Effector memory CD8-positive, alpha-beta T cell (primary cell): ENCODE measurements at regions not wholly inside any gene's neighbourhood (a gene's known extent, or its start where the extent isn't known, plus 50 kb on each side); places are given as distances from the start of the nearest gene placed in this dataset.

ENCODE experiments used
- ATAC-seq: fragments of 150-1000 bp; cut with Tn5 transposase; replicated peaks from 2 replicates; pipeline ENCODE4 v1.10.0; 2021; ENCODE audit warnings: mild to moderate bottlenecking, moderate library complexity
- DNase-seq, 3 experiments: peaks; one replicate each; pipeline ENCODE4 v3.0.0; 2021
- H3K27ac Mint-ChIP-seq, 2 donors: one replicate each; pipeline ENCODE4 v1.8.0; 2022; ENCODE audit warnings: mild to moderate bottlenecking in 2 of 2, mixed read lengths in 2 of 2, moderate library complexity in 2 of 2
- H3K27me3 Mint-ChIP-seq, 2 donors: one replicate each; pipeline ENCODE4 v1.8.0; 2022; ENCODE audit warnings: mixed read lengths in 2 of 2
- H3K36me3 Mint-ChIP-seq: one replicate; pipeline ENCODE4 v1.8.0; 2022; ENCODE audit warnings: mild to moderate bottlenecking, moderate library complexity, mixed read lengths; ENCODE audit not compliant: insufficient read depth
- H3K4me1 Mint-ChIP-seq, 2 donors: one replicate each; pipeline ENCODE4 v1.8.0; 2022; ENCODE audit warnings: low read depth in 2 of 2, mixed read lengths in 2 of 2
- H3K4me3 Mint-ChIP-seq, 2 donors: one replicate each; pipeline ENCODE4 v1.8.0; 2022; ENCODE audit warnings: mild to moderate bottlenecking in 2 of 2, mixed read lengths in 2 of 2, moderate library complexity in 2 of 2
- H3K9me3 Mint-ChIP-seq, 2 donors: one replicate each; pipeline ENCODE4 v1.8.0; 2022; ENCODE audit warnings: mixed read lengths in 2 of 2

DNA sequence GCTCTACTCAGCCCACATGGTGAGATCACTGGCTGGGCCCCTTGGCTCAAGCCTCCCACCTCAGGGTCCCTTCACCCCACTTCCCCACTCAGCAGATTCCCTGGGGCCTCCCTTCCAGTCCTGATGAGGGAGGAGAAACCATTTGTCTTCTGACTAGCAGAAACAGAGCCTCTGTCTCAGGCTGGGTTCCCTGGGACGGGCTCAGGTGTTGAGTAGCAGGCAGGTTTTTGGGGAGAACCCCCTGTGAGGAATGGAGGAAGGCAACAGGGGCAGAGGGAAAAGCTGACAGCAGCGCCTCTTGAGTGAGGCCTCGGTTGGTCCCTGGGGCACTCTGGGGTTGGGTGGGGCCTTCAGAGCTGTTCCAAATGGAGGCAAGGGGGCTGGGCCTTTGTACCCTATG, 452.2 kb downstream of the TSHZ3 start:
- H3K27ac Mint-ChIP-seq, result no peak overlapping the region
- H3K9me3 Mint-ChIP-seq, result no peaks in the 10 kb centered on the region
- DNase-seq, result no peak

DNA sequence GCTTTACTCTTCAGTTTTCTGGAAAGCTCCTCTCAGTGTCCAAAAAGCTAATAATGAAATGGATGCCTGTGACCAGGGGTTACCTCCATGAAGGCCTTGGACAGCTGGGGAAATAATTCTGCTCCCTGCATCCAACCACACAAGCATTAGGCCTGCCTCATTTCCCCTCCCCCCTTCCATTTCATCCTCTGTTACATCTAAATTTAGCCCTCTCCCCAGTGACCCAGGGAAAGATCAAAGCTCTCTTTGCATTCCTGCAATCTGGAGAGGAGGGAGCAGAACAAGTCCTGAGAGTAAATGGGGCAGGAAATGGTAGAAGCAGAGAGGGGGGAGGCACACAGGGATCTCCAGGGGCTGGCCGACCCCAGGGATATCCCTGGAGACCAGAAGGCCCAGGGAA, 452.7 kb downstream of the TSHZ3 start:
- Mint-ChIP-seq H3K4me1 (no peaks in the 10 kb centered on the region), H3K27ac (no peak overlapping the region), H3K27me3 (peaks cover 0 to 22% of the 10 kb centered on the region in 2 donors), H3K36me3 (no peaks in the 10 kb centered on the region), H3K4me3 (no peak overlapping the region), H3K9me3 (no peaks in the 10 kb centered on the region)
- DNase-seq (no peak), ATAC-seq (no peak)

More for the DNA sequence above, 452.2 kb downstream of the TSHZ3 start:
- H3K36me3 Mint-ChIP-seq, result no peaks in the 10 kb centered on the region
- H3K4me3 Mint-ChIP-seq, result no peak overlapping the region
- H3K27me3 Mint-ChIP-seq, result peaks cover 0 to 22% of the 10 kb centered on the region in 2 donors
- H3K4me1 Mint-ChIP-seq, result no peaks in the 10 kb centered on the region
- ATAC-seq, result no peak

DNA sequence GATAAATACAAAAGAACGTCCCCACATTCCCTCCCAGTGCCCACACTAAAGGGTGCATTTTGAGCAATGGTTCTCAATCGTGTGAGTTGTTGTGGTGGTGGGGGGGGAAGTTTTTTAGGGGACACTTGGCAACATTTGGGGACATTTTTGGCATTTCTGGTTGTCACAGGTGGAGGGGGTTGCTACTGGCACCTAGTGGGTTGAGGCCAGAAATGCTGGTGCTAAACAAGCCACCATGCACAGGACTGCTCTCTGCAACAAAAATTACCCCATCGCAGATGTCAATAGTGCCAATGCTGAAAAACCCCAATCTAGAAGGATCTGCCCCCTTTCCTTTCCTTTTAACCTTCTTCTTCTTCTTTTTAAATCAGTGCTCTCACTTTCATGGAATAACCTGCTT, 453.3 kb downstream of the TSHZ3 start:
- H3K4me3 Mint-ChIP-seq, result no peak overlapping the region

DNA sequence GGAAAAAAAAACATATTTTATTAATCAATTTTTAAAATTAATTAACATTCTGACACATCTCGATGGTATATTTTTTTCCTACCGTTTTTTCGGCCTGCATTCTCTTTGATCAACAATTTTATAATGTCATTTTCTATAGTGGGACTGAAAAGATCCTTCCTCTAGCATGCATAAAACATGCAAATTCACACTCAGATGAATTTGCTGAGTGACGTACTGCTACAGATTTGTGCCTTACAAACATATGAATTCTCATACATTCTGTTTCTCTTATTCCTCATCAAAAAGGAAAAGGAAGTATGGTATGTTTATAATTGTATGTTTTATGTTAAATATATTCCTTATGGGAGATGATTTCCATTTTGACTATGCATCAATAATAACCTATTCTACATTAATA, 458.2 kb downstream of the TSHZ3 start:
- ATAC-seq (no peak), DNase-seq (no peak)
- Mint-ChIP-seq H3K36me3 (no peaks in the 10 kb centered on the region), H3K4me3 (no peak overlapping the region), H3K27me3 (peaks cover 7 to 17% of the 10 kb centered on the region in 2 donors), H3K4me1 (no peaks in the 10 kb centered on the region), H3K27ac (no peak overlapping the region), H3K9me3 (no peaks in the 10 kb centered on the region)

More for the DNA sequence above, 453.3 kb downstream of the TSHZ3 start:
- Mint-ChIP-seq H3K4me1 (no peaks in the 10 kb centered on the region), H3K36me3 (no peaks in the 10 kb centered on the region), H3K9me3 (no peaks in the 10 kb centered on the region), H3K27ac (no peak overlapping the region), H3K27me3 (peaks cover 0 to 22% of the 10 kb centered on the region in 2 donors)
- ATAC-seq (no peak), DNase-seq (no peak)

DNA sequence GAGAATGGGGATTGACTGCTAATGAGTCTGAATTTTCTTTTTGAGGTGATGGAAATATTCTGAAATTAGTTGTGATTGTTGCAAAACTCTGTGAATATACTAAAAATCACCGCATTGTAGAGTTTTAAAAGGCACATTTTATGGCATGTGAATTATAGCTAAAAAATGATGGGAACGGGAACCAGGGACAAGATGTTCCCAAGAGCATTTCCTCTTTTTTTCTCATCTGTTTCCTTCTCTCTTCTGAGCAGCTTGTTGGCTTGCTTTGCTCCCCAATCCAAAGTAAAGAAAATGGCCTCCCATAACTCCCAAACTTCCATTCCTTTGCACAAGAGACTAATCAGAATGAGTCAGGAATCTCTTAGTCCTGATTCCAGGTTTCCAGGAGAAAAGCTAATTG, 459.2 kb downstream of the TSHZ3 start:
- Mint-ChIP-seq H3K27me3 (peaks cover 7 to 17% of the 10 kb centered on the region in 2 donors), H3K27ac (no peak overlapping the region), H3K4me1 (no peaks in the 10 kb centered on the region), H3K36me3 (no peaks in the 10 kb centered on the region), H3K4me3 (no peak overlapping the region), H3K9me3 (no peaks in the 10 kb centered on the region)
- ATAC-seq (no peak), DNase-seq (no peak)

DNA sequence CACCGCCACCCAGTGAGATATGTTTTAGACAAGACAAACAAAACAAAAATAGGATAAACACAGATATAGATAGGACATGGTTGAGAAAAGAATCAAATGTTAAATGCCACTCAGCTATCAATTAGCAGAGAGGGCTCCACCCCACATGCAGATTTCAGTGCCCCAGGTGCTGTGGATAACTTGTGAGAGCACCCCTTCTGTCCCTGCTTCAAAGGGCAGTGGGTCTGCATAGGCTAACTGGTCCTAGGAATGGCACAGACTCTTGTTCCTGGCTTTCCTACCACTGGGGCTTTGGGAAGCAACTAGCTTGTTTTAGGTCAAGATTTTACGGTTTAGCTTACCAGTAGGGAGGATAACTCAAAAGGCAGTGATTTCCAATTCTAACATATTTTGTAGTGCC, 460.3 kb downstream of the TSHZ3 start:
- Mint-ChIP-seq H3K4me1 (no peaks in the 10 kb centered on the region), H3K27me3 (peaks cover 7 to 17% of the 10 kb centered on the region in 2 donors), H3K27ac (no peak overlapping the region), H3K9me3 (no peaks in the 10 kb centered on the region), H3K36me3 (no peaks in the 10 kb centered on the region), H3K4me3 (no peak overlapping the region)
- no peak for ATAC-seq
- no peak for DNase-seq

DNA sequence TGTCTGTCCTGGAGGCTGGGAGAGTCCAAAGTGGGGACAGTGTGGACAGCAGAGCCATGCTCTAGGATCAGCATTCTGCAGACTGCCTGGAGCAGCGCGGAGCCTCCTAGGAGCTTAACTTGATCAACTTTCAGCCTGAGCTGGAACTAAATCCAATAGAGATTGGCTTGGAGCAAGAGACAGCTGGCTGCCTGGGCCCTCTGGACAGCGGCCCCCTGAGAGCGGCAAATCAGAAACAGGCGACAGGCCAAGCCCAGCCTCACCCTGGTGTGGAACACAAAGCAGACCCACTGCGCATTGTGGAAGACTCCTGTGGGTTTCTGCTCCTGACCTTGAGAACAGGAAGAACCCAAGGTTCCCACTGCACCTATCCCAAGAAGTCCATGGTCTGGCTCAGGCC, 462.2 kb downstream of the TSHZ3 start:
- DNase-seq, result no peak
- no peak overlapping the region for H3K4me3 Mint-ChIP-seq
- no peak overlapping the region for H3K27ac Mint-ChIP-seq
- H3K36me3 Mint-ChIP-seq, result no peaks in the 10 kb centered on the region
- no peaks in the 10 kb centered on the region for H3K4me1 Mint-ChIP-seq
- H3K9me3 Mint-ChIP-seq, result no peaks in the 10 kb centered on the region
- ATAC-seq, result no peak
- peaks cover 7 to 17% of the 10 kb centered on the region in 2 donors for H3K27me3 Mint-ChIP-seq

DNA sequence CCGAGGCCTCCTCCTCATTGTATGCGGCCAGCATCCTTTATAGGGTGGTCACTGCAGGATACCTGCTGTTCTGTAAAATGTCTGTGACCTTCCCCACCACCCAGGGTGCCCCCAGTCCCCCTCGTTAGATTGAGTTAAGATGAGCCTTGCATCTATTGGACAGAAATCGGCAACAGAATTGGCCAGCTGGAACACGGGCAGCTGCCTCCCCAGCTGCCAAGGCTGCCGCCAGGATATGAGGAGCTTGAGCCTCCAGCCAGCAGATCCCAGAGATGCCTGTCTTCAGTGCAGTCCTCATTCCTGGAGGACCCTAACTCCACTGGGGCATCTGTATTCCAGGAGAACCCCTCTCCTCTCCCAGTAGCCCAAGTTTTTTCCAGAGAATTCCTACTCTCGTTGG, 463.0 kb downstream of the TSHZ3 start:
- no peak overlapping the region for H3K27ac Mint-ChIP-seq
- H3K9me3 Mint-ChIP-seq, result no peaks in the 10 kb centered on the region
- H3K27me3 Mint-ChIP-seq, result peaks cover 7 to 17% of the 10 kb centered on the region in 2 donors
- no peak overlapping the region for H3K4me3 Mint-ChIP-seq
- no peak for DNase-seq
- H3K36me3 Mint-ChIP-seq, result no peaks in the 10 kb centered on the region
- no peak for ATAC-seq
- no peaks in the 10 kb centered on the region for H3K4me1 Mint-ChIP-seq

DNA sequence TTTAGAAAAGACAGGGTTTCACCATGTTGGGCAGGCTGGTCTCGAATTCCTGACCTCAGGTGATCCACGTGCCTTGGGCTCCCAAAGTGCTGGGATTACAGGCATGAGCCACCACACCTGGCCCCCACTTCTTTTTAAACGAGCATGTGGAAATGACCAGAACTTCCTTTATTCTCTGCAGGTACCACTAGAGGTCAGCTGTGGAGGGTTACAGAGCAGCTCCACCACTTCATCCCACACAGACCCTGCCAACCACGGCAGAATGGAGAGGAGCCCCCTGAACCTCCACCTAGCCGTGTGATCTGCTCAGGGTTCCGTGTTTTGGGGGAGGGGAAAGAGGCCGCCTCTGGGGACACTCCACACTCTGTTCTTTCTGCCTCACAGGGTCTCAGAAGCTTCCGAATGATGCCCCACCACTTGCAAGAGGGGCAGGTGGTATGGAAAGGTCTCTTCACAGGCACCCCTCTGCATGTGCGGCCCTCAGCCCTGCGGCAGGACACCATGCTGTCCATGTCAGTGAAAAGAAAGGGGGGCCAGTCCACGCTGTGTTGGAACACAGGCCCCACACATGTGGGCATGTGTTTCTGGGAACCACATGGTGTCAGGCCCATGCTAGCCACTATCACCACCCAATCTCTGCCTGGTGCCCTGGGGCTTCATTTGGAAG, 465.0 kb downstream of the TSHZ3 start:
- no peak for ATAC-seq
- H3K36me3 Mint-ChIP-seq, result no peaks in the 10 kb centered on the region
- no peaks in the 10 kb centered on the region for H3K9me3 Mint-ChIP-seq
- no peak overlapping the region for H3K27ac Mint-ChIP-seq
- DNase-seq, result no peak
- H3K27me3 Mint-ChIP-seq, result peaks cover 4 to 22% of the 10 kb centered on the region in 2 donors
- no peaks in the 10 kb centered on the region for H3K4me1 Mint-ChIP-seq
- H3K4me3 Mint-ChIP-seq, result no peak overlapping the region

DNA sequence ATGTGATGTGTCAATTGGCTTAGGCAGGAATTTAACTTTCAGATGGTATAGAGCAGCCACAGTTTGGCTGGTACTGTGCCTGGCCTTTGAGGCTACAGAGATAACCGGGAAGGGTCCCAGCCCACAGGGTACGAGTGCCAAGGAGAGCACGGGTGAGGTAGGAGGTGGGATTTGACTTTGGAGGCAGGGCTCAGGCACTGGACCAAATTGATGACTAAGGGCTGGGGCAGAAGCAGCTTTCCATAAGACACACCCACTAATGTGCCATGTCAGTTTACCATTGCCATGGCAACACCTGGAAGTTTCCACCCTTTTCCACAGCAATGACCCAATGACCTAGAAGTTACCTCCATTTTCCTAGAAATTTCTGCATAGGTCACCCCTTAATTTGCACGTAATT, 466.2 kb downstream of the TSHZ3 start:
- ATAC-seq (no peak), DNase-seq (no peak)
- no peak overlapping the region for H3K27ac Mint-ChIP-seq
- no peaks in the 10 kb centered on the region for H3K36me3 Mint-ChIP-seq
- no peak overlapping the region for H3K4me3 Mint-ChIP-seq
- no peaks in the 10 kb centered on the region for H3K4me1 Mint-ChIP-seq
- H3K27me3 Mint-ChIP-seq, result peaks cover 5 to 18% of the 10 kb centered on the region in 2 donors
- no peaks in the 10 kb centered on the region for H3K9me3 Mint-ChIP-seq

DNA sequence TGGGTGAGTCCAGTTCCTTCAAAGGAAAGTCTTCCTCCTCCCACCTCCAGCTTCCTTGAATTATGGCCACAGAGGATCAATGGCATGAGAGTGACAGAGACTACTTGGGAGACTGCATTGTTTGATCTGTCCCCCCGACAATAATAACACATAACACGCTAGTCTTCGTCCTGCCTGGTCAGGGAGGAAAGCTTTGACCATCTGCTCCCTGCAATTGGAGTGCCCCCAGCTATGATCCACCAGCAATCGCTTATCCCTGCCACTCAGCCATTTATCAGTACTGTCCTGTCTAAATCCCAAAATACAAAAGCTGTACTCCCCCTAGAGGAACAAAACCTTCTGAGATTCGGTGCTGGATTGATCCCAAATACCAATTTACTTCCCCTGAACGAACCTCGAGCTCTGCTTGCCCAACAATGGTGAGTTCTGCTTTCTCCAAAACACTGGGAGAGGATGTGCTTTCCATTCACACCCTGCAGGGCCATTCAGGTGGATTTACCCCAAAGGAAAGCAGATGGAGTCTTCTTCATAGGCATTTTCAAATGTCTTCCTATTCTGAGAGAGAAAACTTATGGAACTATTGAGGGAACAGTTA, 466.7 kb downstream of the TSHZ3 start:
- DNase-seq (no peak), ATAC-seq (no peak)
- no peak overlapping the region for H3K27ac Mint-ChIP-seq
- H3K36me3 Mint-ChIP-seq, result no peaks in the 10 kb centered on the region
- H3K4me1 Mint-ChIP-seq, result no peaks in the 10 kb centered on the region
- no peaks in the 10 kb centered on the region for H3K9me3 Mint-ChIP-seq
- H3K27me3 Mint-ChIP-seq, result peaks cover 5 to 18% of the 10 kb centered on the region in 2 donors
- H3K4me3 Mint-ChIP-seq, result no peak overlapping the region

DNA sequence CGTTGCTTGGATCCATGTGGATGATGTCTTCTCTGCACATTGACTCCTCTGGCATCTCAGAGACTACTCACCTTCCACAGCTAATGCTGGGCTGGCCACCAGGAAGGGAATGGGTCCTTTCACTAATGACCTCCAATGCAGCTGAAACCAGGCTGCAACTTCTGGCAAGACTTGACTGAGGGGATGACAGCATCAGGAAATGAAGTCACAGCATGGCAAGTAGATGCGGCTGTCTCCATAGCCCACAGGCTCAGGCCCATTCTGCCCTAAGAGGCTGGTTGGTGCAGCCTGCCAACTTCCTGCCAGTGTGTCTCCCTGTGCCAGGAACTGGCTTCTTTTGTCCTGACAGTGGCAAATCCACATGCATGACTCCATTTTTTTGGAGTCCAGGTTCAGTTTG, 467.3 kb downstream of the TSHZ3 start:
- ATAC-seq, result no peak
- no peaks in the 10 kb centered on the region for H3K4me1 Mint-ChIP-seq
- no peaks in the 10 kb centered on the region for H3K9me3 Mint-ChIP-seq
- peaks cover 5 to 18% of the 10 kb centered on the region in 2 donors for H3K27me3 Mint-ChIP-seq
- no peak for DNase-seq
- no peak overlapping the region for H3K27ac Mint-ChIP-seq
- no peaks in the 10 kb centered on the region for H3K36me3 Mint-ChIP-seq
- H3K4me3 Mint-ChIP-seq, result no peak overlapping the region

DNA sequence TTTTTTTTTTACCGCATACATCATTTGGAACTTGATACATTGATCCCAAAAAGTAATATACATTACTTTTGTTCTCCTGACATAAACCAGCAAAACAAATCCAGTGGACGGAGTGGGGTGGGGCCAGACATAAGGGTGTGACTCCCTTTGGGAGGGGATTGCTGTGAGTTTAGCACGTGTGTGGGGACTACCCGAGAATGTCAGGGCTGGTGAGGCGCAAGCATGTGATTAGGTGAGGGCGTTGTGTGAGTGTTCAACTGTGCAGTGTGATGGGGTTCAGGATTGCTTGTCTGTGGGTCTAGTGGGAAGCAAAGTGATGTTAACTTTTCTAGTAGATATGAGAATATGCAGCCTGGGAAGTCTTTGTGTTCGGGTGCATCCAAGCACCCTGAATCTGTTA, 468.0 kb downstream of the TSHZ3 start:
- Mint-ChIP-seq H3K4me3 (no peak overlapping the region), H3K27me3 (peaks cover 5 to 20% of the 10 kb centered on the region in 2 donors), H3K9me3 (no peaks in the 10 kb centered on the region), H3K36me3 (no peaks in the 10 kb centered on the region), H3K4me1 (no peaks in the 10 kb centered on the region), H3K27ac (no peak overlapping the region)
- DNase-seq (no peak), ATAC-seq (no peak)

DNA sequence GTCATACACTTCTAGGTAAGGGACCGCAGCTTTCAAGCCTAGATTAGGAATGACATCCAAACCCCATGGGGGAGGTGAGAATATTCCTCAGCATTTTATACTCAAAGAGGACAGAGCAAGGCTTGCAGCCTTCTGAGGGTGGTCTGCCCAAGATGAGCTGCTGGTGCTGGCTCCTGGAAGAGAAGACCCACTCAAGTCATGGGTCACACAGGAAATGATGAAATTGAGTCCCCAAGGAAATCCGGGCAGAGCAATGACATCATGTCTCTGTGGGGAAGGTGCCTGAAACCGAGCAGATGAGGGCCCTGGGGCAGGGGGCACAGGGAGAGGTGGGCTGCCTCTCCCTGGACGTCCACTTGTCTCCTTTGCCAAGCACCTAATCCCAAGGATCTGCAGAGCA, 468.7 kb downstream of the TSHZ3 start:
- peaks cover 5 to 27% of the 10 kb centered on the region in 2 donors for H3K27me3 Mint-ChIP-seq
- DNase-seq (no peak), ATAC-seq (no peak)
- H3K27ac Mint-ChIP-seq, result no peak overlapping the region
- H3K9me3 Mint-ChIP-seq, result no peaks in the 10 kb centered on the region
- H3K4me3 Mint-ChIP-seq, result no peak overlapping the region
- no peaks in the 10 kb centered on the region for H3K4me1 Mint-ChIP-seq
- no peaks in the 10 kb centered on the region for H3K36me3 Mint-ChIP-seq
